ENCODE measurements at regions not wholly inside any gene's neighbourhood (a gene's known extent, or its start where the extent isn't known, plus 50 kb on each side); places are given as distances from the start of the nearest gene placed in this dataset.
"Not testable (repeated sequence)": the region's sequence is repeated elsewhere in the genome, so short reads cannot be mapped to it uniquely, and the experiment has no call there.

DNA sequence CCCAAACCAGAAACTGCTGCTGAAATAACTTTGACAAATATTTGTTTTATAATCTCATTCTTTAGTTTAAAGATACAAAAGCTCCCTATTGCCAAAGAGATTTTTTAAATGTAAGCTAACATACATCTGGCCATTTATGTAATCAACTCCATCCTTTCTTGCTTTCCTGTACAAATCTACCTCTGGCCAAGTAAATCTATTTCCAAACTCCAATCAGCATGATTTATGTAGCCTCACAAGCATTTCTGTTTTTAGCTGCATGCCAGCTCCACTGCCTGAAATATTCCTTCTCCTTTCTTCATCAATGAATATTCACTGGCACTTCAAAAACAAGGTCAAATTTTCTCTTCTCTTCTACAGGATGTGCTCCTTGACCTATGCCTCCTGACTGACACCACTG lies 80.0 kb downstream of the SHOX2 start:
- no peak for DNase-seq

DNA sequence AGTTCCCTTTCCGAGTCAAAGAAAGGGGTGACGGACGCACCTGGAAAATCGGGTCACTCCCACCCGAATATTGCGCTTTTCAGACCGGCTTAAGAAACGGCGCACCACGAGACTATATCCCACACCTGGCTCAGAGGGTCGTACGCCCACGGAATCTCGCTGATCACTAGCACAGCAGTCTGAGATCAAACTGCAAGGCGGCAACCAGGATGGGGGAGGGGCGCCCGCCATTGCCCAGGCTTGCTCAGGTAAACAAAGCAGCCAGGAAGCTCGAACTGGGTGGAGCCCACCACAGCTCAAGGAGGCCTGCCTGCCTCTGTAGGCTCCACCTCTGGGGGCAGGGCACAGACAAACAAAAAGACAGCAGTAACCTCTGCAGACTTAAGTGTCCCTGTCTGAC lies 86.3 kb downstream of the SHOX2 start:
- not testable (repeated sequence) for DNase-seq

GRCh38 chr3:158018462-158018861 lies 87.8 kb downstream of the SHOX2 start:
- DNase-seq, result no peak

- no peak for DNase-seq
Measured at GRCh38 chr3:158012901-158013300, 93.3 kb downstream of the SHOX2 start.

- DNase-seq, result no peak
Measured at GRCh38 chr3:158005391-158006100, 100.7 kb downstream of the SHOX2 start.

GRCh38 chr3:157999246-157999645 lies 107.0 kb downstream of the SHOX2 start:
- no peak for DNase-seq

- no peak for DNase-seq
Measured at GRCh38 chr3:157982359-157982758, 123.9 kb downstream of the SHOX2 start.

- DNase-seq, result no peak
Measured at GRCh38 chr3:157981819-157982218, 124.4 kb downstream of the SHOX2 start.

GRCh38 chr3:157979022-157979421 lies 127.2 kb downstream of the SHOX2 start:
- DNase-seq, result no peak

GRCh38 chr3:157961665-157962064 lies 144.6 kb downstream of the SHOX2 start:
- DNase-seq, result no peak

GRCh38 chr3:157958457-157958856 lies 147.8 kb downstream of the SHOX2 start:
- no peak for DNase-seq

DNA sequence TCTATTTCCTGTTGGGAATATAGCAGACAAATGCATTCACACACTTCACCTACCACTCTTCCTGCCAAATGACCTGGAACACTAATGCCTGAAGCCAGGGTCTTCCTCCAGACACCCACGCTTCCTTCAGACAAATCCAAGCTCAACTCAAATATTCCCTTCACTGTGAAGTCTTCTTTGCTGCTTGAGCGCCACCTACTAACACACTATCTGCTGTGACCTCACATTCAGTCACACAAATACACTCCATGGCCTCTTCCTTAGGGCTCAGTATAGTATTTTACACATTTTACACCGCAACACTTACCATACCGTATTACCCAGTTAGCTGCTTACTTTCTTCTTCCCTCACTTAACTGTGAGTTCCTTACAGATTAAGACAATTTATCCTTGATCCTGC lies 149.4 kb downstream of the SHOX2 start:
- no peak for DNase-seq

DNA sequence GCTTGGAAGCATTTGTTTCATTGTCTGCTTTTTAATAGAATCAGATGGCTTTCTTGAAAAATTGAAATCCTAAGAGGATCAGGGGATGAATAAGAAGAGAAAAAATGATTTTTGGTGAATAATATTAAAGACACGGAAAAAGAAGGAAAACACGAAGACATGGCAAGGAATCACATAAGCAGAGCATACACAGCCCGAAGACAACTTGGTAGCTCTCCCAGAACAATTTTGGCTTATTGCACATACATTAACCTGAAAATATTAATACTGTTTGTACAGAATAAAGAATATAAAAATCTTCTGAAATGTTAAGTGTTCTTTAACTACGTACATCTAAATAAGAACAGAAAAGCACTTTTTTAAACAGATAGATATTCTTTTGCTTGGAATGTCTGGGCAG lies 150.0 kb downstream of the SHOX2 start:
- DNase-seq, result no peak

DNA sequence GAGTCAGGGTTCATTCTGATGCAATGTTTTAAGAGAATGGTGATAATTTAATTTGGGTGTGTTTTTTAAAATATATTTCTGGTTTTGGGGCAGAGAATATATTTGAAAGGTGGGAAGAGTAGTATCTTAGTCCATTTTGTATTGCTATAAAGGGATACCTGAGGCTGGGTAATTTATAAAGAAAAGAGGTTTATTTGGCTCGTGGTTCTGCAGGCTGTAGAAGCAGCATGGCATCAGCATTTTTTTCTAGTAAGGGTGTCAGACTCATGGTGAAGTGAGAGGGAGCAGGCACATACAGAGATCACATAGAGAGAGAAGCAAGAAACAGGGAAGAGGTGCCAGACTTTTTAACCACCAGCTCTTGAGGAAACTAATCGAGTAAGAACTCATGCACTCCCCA lies 152.7 kb downstream of the SHOX2 start:
- DNase-seq, result no peak

DNA sequence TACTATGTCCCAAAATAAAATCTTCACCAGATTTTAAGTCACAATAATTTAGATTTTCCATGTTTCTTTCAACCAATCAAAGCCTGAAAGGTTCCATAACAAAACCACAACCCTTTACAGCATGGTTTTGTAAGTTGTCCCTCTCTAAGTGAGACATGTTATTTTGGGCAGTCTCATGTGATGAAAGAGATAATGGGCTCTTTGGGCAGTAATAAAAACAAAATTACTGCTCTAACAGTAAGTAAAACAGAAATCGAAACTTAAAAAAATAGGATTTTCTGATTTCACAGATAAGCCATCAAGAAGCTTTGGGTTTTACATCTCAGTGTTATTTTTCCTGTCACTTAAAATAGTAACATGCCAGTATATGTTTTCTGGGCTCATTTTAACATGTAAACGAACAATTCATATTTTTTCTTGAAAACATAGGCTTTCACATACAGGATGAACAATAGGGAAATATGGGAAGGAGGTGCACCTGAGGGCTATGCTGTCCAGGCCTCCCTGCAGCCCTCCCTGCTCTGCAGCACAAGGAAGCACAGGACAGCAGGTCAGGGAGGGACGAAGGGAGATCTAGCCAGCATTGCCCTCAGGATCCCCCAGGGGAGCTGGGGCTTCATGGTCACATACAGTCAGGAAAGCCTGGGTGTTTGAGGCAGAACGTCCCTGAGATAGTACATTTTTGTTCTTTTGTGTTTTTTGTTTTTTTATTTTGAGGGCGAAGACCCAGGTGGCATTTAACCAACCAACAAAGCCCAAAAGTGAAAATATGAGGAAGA lies 157.4 kb downstream of the SHOX2 start:
- no peak for DNase-seq

- no peak for DNase-seq
Measured at GRCh38 chr3:157939166-157939565, 167.1 kb downstream of the SHOX2 start.

GRCh38 chr3:157938154-157938779 lies 168.0 kb downstream of the SHOX2 start:
- no peak for DNase-seq

DNA sequence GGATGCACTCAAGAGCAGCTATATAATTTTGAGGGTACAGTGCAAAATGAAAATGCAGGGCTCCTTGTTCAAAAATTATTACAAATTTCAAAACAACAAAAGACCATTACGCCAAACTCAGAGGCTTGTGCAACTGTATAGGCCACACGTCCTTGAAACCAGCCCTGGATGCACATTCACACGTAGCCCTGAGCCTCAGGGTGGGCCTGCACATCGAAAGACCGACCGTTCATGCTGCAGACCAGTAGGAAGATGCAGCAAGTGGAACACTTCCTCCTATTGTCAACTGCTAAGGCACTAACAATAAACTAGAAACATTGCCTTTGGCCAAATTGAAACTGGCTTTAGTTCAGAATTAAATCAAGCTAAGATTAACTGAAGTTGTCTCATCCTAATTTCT lies 174.7 kb downstream of the SHOX2 start:
- no peak for DNase-seq

DNA sequence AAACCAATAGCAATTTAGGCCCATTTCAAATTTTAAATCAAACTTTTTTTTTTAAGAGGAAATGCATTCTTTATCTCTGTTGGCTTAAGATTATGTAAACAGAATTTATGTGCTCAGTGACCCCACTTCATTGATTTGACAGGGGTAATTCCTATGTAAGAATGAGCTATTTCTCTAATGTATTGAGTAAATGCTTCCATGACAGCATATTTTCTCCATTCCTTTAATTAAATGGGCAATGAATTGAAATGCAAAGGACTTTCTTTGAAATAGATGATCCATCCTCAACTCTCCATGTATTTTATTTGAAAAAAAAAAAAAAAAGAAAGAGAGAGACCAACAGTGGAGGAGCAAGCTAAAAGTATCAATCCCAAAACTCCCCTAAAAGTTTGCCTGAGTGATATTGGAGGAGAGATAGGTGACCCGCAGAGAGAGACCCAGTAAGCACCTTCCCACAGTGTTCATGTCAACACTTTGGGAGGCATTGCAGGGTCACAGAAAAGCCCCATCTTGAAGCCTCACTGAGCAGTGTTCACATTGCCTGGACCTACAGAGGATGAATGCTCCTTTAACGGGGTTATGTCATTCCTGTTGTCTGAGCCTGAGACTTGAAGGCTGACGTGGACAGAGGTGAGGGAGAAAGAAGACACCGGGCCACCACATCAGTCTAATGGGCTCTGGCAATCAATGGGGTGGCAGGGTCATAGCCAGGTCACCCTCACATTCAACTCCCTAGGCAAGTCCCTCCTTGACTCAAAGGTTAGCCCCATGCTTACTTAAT lies 176.0 kb downstream of the SHOX2 start:
- DNase-seq, result no peak

- no peak for DNase-seq
Measured at GRCh38 chr3:157926822-157927221, 179.4 kb downstream of the SHOX2 start.

DNA sequence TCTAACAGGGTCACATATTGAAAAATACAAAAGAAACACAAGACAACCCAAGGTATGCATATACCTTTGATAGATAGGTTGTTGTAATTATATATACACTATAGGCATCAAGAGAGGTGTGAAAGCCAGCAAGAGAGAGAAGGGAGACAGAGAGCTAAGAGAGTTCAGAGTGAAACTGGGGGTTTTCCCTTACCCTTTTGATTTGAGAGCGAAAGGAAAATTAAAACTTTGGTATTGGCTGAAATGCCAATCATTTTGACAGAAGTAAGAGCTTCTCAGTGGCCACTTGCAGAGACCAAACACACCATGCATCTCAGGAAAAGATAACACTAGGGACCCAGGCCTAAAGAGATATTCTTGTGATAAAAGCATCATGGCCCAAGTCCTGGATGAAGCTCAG lies 183.6 kb downstream of the SHOX2 start:
- DNase-seq, result no peak

GRCh38 chr3:157921811-157922210 lies 184.4 kb downstream of the SHOX2 start:
- DNase-seq, result peak; percentile 76
